Erythroblast (primary cell): ENCODE measurements at regions not wholly inside any gene's neighbourhood (a gene's known extent, or its start where the extent isn't known, plus 50 kb on each side); places are given as distances from the start of the nearest gene placed in this dataset.

Source experiments
- GATA1 ChIP-seq: IDR thresholded peaks from 2 replicates; pipeline ENCODE4 v1.6.1; 2011; ENCODE audit warnings: low read depth, mild to moderate bottlenecking, control low read depth, low read length, moderate library complexity
- POLR2A ChIP-seq: IDR thresholded peaks from 2 replicates; pipeline ENCODE4 v1.6.1; 2011; ENCODE audit warnings: mild to moderate bottlenecking, low read length

- TF ChIP-seq POLR2A (no peak), GATA1 (no peak)
These were observed 283.3 kb upstream of the RBMY1B start for GRCh38 chrY:21227849-21228248.
